ENCODE measurements at regions not wholly inside any gene's neighbourhood (a gene's known extent, or its start where the extent isn't known, plus 50 kb on each side); places are given as distances from the start of the nearest gene placed in this dataset.

DNA sequence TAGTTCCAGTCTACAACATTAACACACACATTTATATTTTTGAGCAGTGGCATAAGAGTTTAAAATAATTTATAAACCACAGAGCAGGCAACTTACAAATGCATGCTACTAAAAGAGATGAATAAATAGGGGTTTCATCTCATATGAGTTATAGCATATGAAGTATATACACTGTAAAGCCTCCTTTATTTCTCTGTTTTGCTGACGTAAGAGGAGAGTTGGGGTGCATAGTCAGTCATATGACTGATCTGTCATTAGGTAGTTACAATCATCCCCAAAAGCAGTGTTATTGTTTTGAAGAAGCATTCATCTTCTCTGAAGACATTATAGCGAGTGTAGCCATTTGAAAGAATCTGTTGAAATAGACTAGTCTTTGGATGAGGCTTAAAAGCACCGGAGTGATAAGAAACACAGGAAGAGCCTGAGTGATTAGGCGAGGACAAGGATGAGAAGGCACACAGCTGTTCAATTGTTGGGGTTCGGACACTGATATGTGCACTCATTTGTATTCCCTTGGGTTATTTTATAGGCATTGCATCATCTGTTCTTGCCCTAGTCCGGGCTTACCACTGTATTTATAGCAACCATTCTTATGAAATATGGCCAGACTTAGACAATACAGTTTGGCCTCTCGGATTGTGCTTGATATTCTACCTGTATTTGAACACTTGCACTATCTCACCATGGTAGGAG is 325.7 kb downstream of the SAMD5 start:
- Histone ChIP-seq H3K4me3 (replicated peaks; ENCODE audit: low read depth, low read length) (no peak overlapping the region), H3K36me3 (ENCODE audit: control insufficient read depth, insufficient read depth, low read length) (no peaks in the 10 kb centered on the region), H3K27me3 (replicated peaks; ENCODE audit: control insufficient read depth, insufficient read depth, low read length) (no peaks in the 10 kb centered on the region; the same call in 1 of the 2 replicates)
- TF ChIP-seq, protein P1, sequence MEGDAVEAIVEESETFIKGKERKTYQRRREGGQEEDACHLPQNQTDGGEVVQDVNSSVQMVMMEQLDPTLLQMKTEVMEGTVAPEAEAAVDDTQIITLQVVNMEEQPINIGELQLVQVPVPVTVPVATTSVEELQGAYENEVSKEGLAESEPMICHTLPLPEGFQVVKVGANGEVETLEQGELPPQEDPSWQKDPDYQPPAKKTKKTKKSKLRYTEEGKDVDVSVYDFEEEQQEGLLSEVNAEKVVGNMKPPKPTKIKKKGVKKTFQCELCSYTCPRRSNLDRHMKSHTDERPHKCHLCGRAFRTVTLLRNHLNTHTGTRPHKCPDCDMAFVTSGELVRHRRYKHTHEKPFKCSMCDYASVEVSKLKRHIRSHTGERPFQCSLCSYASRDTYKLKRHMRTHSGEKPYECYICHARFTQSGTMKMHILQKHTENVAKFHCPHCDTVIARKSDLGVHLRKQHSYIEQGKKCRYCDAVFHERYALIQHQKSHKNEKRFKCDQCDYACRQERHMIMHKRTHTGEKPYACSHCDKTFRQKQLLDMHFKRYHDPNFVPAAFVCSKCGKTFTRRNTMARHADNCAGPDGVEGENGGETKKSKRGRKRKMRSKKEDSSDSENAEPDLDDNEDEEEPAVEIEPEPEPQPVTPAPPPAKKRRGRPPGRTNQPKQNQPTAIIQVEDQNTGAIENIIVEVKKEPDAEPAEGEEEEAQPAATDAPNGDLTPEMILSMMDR (IDR thresholded peaks at IDR 0.05; ENCODE audit: insufficient read depth, low read length, poor library complexity, severe bottlenecking), result no peak
- DNase-seq (ENCODE audit: extremely low read depth, insufficient read length), result no peak

DNA sequence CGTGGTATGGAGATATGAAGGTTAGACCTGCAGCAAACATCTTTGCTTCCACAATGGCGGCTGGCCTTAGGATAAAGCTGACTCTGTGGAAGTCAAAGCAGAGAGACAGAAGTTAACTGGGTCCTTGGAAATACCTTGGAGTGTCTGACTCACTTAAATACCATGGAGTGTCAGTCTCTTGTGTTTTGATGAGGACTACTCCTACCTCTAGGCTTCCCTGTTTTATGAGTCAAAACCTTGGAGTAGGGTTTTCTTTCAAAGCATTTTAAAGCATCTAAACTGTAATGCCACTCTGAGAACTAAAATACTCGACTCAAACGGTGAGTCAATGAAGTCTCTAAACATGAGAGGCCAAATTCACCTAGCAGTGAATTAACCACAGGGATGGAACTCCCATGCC is 329.1 kb downstream of the SAMD5 start:
- Histone ChIP-seq H3K27me3 (replicated peaks; ENCODE audit: control insufficient read depth, insufficient read depth, low read length) (no peaks in the 10 kb centered on the region; the same call in 1 of the 2 replicates), H3K4me3 (replicated peaks; ENCODE audit: low read depth, low read length) (no peak overlapping the region), H3K36me3 (ENCODE audit: control insufficient read depth, insufficient read depth, low read length) (no peaks in the 10 kb centered on the region)
- TF ChIP-seq, protein P1 (IDR thresholded peaks at IDR 0.05; ENCODE audit: insufficient read depth, low read length, poor library complexity, severe bottlenecking), result no peak
- DNase-seq (ENCODE audit: extremely low read depth, insufficient read length), result no peak

DNA sequence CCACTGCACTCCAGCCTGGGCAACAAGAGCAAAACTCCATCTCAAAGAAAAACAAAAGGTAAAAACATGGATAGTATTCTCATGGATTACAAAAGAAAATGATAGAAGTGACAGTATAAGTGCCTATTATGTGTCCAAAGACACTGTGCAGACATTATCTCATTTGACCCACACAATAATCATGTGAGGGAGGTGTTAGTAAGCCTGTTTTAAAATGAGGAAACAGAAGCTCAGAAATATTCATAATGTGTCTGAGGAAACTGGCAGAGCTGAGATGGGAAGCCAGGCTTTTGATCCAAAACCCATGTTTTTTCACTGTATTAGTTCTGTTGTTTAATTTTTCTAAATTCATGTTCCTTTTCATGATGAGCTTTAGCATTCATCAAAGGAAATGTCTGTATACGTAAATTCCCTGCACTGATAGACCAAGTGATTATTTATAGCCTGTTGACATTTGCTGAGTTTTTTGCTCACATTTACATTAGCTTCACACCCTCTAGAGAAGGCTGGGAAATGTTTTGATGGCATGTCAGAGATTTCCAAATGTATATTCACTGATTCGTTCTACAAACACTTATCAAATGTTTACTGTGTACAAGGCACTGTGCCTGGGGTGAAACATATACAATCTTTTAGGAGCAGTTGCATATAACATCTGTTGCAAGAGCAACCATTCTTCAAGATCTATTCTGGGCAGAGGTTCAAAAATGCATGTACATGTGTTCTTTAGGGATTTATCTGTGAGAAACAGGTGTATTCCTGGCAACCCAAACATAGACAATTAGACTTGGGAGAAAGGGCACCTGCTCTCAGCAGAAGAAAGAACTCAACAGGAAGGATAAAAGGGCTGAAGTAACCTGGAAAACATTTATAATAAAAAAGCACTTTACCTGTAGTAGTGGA is 331.5 kb downstream of the SAMD5 start:
- Histone ChIP-seq H3K36me3 (ENCODE audit: control insufficient read depth, insufficient read depth, low read length) (no peaks in the 10 kb centered on the region), H3K27me3 (replicated peaks; ENCODE audit: control insufficient read depth, insufficient read depth, low read length) (no peaks in the 10 kb centered on the region; the same call in 1 of the 2 replicates), H3K4me3 (replicated peaks; ENCODE audit: low read depth, low read length) (no peak overlapping the region)
- TF ChIP-seq, protein P1 (IDR thresholded peaks at IDR 0.05; ENCODE audit: insufficient read depth, low read length, poor library complexity, severe bottlenecking), result no peak
- DNase-seq (ENCODE audit: extremely low read depth, insufficient read length), result no peak

DNA sequence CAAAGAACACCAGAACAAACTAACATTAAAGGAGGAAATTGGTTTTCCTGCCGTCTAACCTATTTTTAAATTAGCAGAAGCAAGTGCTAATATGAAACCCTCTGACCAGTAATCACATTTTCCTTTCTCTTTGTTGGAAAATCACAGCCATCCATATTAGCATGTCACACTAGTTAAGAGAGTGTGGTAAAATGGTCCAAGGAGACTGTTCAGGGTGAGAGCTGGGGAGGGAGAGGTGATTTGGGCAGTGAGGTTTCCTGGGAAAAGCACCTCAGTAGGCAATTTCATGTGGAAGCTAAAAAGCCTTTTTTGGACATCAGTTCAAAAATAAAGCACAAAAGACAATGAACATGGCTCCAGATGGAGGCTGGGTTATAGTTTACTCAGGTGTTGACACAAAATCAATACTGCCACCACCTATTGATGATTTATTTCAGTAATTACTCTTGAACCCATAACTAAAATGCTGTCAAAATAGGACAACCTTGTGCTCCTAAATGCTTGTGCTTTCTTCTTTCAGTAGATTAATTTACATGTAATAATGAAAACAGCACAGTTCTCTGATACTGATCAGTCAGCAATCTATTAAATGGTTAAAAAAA is 333.2 kb downstream of the SAMD5 start:
- TF ChIP-seq, protein P1 (IDR thresholded peaks at IDR 0.05; ENCODE audit: insufficient read depth, low read length, poor library complexity, severe bottlenecking), result no peak
- no peaks in the 10 kb centered on the region for H3K27me3 ChIP-seq (replicated peaks; ENCODE audit: control insufficient read depth, insufficient read depth, low read length)
- no peak overlapping the region for H3K4me3 ChIP-seq (replicated peaks; ENCODE audit: low read depth, low read length)
- DNase-seq (ENCODE audit: extremely low read depth, insufficient read length), result no peak
- H3K36me3 ChIP-seq (ENCODE audit: control insufficient read depth, insufficient read depth, low read length), result no peaks in the 10 kb centered on the region

DNA sequence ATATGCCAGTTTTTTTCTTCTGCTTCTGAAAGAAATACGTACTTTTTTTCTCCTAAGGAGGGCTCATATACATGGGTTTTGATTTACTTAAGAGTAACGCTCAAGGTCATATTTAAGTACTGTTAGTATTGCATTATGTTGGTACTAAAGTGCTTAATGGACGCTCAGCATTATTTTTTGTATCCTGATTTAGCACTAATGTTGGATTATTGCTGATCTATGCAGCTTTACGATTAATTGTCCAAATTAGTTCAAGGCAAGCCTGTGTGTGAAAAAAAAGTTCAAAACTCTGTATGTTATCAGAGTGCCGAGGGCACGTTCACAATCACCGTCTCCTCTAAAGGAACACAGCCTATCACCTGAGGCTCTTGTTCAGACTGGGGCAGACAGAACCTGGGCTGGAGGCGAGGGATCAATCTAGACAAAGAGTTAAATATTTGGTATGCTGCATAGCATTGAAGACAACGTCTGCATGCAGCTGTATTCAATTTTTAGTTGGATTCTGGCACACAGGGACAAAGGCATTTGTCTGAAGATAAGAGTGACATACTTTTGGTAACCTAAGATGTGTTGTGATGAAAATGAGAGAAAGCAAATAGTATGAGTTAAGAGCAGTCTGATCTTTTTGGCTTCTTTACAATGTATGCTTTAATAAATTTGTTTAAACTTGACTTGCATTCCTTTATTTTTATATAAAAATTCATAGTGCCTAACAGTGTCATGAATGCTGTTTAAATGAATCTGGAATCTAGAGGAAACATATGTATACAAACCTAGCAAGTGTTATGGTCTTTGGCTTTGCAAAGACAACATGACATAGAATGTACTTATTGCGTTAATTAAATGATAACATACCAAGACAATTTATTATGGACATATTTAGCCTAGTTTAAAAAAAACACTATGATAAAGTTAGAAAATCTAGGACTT is 341.2 kb downstream of the SAMD5 start:
- TF ChIP-seq, protein P1 (IDR thresholded peaks at IDR 0.05; ENCODE audit: insufficient read depth, low read length, poor library complexity, severe bottlenecking), result no peak
- DNase-seq (ENCODE audit: extremely low read depth, insufficient read length), result no peak
- Histone ChIP-seq H3K27me3 (replicated peaks; ENCODE audit: control insufficient read depth, insufficient read depth, low read length) (no peaks in the 10 kb centered on the region), H3K36me3 (ENCODE audit: control insufficient read depth, insufficient read depth, low read length) (no peaks in the 10 kb centered on the region), H3K4me3 (replicated peaks; ENCODE audit: low read depth, low read length) (no peak overlapping the region)

All from GM06990 (cell line).